RWPE1 (cell line): ENCODE measurements at regions not wholly inside any gene's neighbourhood (a gene's known extent, or its start where the extent isn't known, plus 50 kb on each side); places are given as distances from the start of the nearest gene placed in this dataset.

ENCODE experiments used
- CTCF ChIA-PET: fragments of 350-600 bp; sonication (Branson Sonifier 250); formaldehyde crosslinking; extraction: SDS; loops from one replicate; lab custom pipeline; 2021; lab: Yijun Ruan, JAX
- POLR2A ChIA-PET: fragments of 400-600 bp; formaldehyde crosslinking; extraction: SDS; loops from one replicate; lab custom pipeline; 2020; ENCODE audit warnings: antibody characterized with exemption; ENCODE audit not compliant: low non-redundant PET; lab: Yijun Ruan, JAX
- DNase-seq: peaks from one replicate; pipeline ENCODE4 v3.0.0; 2012; ENCODE audit warnings: low spot score
- H3K27ac ChIP-seq: fragments of 450-650 bp; 2 replicates; pipeline ENCODE4 v1.5.1; 2017
- TF ChIP-seq, protein P1 (sequence below): fragments of 450-650 bp; conservative IDR thresholded peaks from 2 replicates; pipeline ENCODE4 v1.5.1; 2017; ENCODE audit warnings: low read depth, mild to moderate bottlenecking

DNA sequence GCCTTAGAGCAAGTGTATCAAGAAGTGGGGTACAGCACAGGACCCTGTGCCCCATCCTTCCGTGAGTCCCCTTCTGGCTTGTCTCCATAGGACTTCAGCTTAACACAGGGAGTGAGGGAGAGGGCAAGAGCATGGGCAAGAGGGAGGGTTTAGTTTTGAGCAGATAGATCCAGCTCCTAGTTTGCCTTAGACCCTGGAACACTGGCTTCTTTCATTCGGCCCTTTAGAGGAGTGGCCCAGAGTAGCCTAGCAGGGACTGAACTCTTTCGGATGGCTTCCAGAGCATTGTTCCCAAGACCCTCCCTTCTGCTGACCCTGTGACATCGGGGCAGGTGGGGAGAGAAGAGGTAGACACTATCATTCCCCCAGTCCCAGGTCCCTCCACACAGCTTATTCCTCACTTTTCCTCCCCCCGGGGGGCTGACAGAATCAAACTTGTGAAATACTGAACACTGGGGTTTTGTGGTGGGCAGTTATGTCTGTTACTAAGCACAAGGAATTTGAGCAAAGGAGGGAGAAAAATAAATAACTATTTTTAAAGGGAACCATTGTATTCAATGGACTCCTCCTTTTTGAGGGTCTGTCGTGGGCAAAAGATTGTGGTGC, 289.6 kb upstream of the C2CD4B start:
- no peak for DNase-seq
- ChIA-PET POLR2A (no interaction called here), CTCF (no interaction called here)
- no peak overlapping the region for H3K27ac ChIP-seq
- TF ChIP-seq, protein P1, sequence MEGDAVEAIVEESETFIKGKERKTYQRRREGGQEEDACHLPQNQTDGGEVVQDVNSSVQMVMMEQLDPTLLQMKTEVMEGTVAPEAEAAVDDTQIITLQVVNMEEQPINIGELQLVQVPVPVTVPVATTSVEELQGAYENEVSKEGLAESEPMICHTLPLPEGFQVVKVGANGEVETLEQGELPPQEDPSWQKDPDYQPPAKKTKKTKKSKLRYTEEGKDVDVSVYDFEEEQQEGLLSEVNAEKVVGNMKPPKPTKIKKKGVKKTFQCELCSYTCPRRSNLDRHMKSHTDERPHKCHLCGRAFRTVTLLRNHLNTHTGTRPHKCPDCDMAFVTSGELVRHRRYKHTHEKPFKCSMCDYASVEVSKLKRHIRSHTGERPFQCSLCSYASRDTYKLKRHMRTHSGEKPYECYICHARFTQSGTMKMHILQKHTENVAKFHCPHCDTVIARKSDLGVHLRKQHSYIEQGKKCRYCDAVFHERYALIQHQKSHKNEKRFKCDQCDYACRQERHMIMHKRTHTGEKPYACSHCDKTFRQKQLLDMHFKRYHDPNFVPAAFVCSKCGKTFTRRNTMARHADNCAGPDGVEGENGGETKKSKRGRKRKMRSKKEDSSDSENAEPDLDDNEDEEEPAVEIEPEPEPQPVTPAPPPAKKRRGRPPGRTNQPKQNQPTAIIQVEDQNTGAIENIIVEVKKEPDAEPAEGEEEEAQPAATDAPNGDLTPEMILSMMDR = no peak

GRCh38 chr15:62455441-62455921, 290.4 kb upstream of the C2CD4B start:
- H3K27ac ChIP-seq = no peak overlapping the region
- CTCF ChIA-PET = no interaction called here
- TF ChIP-seq, protein P1 = no peak
- POLR2A ChIA-PET = no interaction called here
- no peak for DNase-seq

DNA sequence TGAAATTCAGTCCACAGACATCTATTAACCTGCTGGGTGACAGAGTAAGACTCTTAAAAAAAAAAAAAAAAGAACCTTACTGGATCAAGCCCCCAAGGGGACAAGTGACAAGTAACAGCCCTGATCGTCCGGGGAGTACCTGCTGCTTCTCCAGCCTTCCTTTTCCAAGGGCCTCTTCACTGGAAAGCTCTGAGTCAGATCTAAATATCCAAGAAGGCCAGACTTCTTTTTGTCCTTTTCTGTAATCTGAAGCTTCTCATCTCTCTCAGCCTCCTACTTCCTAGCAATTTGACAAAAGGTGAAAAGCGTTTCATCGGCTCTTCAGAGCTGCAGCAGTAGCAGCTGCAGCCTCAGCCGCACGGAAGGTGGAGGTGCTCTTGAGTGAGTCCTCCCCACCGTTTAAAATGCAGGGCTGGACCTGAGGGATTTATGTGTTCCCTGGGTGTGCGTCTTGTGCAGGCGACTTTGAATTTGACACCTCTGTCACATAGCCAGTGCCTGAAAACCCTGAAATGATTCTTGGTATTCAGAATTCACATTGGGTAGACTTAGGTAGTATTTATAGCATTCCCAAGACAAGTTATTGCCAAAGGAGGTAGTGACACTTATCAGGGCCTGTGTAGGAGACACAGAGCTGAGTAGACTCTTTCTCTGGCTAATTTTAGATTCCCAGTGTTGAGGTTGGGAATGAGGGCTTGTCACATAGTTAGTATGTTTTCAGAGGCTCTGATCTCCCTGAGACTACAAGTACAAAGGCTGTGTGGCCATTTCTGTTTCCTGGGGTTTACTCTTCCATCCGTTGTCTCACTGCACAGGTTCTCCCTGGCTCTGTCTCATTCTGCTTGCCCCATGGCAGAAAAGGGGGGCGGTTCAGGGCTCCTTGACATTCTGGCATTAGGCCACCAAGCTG, 291.2 kb upstream of the C2CD4B start:
- H3K27ac ChIP-seq = no peak overlapping the region
- POLR2A ChIA-PET = interaction anchor here (0.5 kb wide), 1 partner anchor 11 kb away, joined by 3 read pairs; no protein-coding TSS in a partner anchor
- no peak for DNase-seq
- CTCF ChIA-PET = interaction anchor here (0.6 to 0.8 kb wide), 2 partner anchors 22 to 210 kb away, joined by 4 read pairs; no protein-coding TSS in a partner anchor
- TF ChIP-seq, protein P1 = no peak

GRCh38 chr15:62457100-62457499, 292.0 kb upstream of the C2CD4B start:
- ChIA-PET POLR2A (no interaction called here), CTCF (interaction anchor here (0.6 kb wide), 1 partner anchor 21 kb away, joined by 4 read pairs; no protein-coding TSS in a partner anchor)
- no peak overlapping the region for H3K27ac ChIP-seq
- DNase-seq = no peak
- TF ChIP-seq, protein P1 = no peak

- TF ChIP-seq, protein P1 = no peak
- ChIA-PET CTCF (no interaction called here), POLR2A (no interaction called here)
- no peak for DNase-seq
- no peak overlapping the region for H3K27ac ChIP-seq
These were observed 294.8 kb upstream of the C2CD4B start for GRCh38 chr15:62459875-62460274.

DNA sequence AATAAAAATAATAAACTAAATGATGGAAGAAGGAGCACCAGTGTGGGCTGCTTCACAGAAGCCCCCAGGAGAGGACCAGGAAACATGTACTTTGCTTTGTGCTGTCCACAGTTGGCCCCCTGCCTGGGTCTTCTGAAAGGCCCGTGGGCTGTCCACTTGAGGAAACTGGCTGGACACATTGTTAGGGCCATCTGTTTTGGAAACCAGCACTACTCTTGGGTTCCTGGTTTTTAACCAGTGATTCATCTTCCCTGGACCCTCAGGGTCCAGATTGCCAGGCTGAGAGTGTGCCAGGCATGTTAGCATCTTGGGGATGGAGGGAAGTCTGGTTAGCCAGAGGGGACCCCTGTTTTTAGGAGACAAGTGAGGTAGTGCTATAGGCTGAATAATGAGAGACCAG, 297.2 kb upstream of the C2CD4B start:
- ChIA-PET POLR2A (no interaction called here), CTCF (no interaction called here)
- no peak overlapping the region for H3K27ac ChIP-seq
- TF ChIP-seq, protein P1 = no peak
- DNase-seq = no peak
